SK-N-SH (cell line): ENCODE measurements at regions not wholly inside any gene's neighbourhood (a gene's known extent, or its start where the extent isn't known, plus 50 kb on each side); places are given as distances from the start of the nearest gene placed in this dataset.

Experiments
- CTCF ChIA-PET: fragments of 300-600, 350-600 bp; formaldehyde crosslinking; extraction: SDS; loops from one replicate; lab custom pipeline; 2021; lab: Yijun Ruan, JAX
- POLR2A ChIA-PET: fragments of 350-600 bp; sonication (Branson Sonifier 250); formaldehyde crosslinking; extraction: SDS; loops from one replicate; lab custom pipeline; 2020; ENCODE audit warnings: antibody characterized with exemption, inconsistent platforms; lab: Yijun Ruan, JAX
- DNase-seq: peaks from one replicate; pipeline ENCODE4 v3.0.0; 2012
- H2AFZ ChIP-seq: fragments of 200-600 bp; sonication (generic); 2 replicates; pipeline ENCODE4 v1.8.1; 2016; ENCODE audit warnings: antibody characterized with exemption, mild to moderate bottlenecking, low read depth
- H3F3A ChIP-seq: fragments of 200-600 bp; sonication (generic); replicated peaks from 2 replicates; pipeline ENCODE3; 2016; ENCODE audit warnings: antibody characterized with exemption, mild to moderate bottlenecking; ENCODE audit not compliant: insufficient read depth
- H3K27ac ChIP-seq, 2 experiments: fragments of 200-500 bp in 1 of 2; fragments of 200-600 bp in 1 of 2; sonication (Bioruptor generic) in 1 of 2; sonication (generic), shearing (Covaris generic) in 1 of 2; 2 replicates each; pipeline versions ENCODE4 v1.5.1 to v1.6.1; 2014 to 2016; ENCODE audit warnings: low read depth in 2 of 2, inconsistent platforms in 1 of 2, low read length in 1 of 2, mild to moderate bottlenecking in 1 of 2, mixed read lengths in 1 of 2
- H3K27me3 ChIP-seq: fragments of 200-600 bp; sonication (generic), shearing (Covaris generic); 2 replicates; pipeline ENCODE4 v1.6.1; 2016; ENCODE audit warnings: mixed run types; ENCODE audit not compliant: insufficient read depth
- H3K36me3 ChIP-seq, 2 experiments: fragments of 200-500 bp in 1 of 2; fragments of 200-600 bp in 1 of 2; sonication (Bioruptor generic) in 1 of 2; sonication (generic) in 1 of 2; replicated peaks in 1 of 2; 2 replicates each; pipeline versions ENCODE3 to v1.5.1; 2014 to 2016; ENCODE audit warnings: low read length in 1 of 2, mild to moderate bottlenecking in 1 of 2; ENCODE audit not compliant: insufficient read depth in 2 of 2, control insufficient read depth in 1 of 2
- H3K4me1 ChIP-seq, 2 experiments: fragments of 200-500 bp in 1 of 2; fragments of 200-600 bp in 1 of 2; sonication (Bioruptor generic) in 1 of 2; sonication (generic), shearing (Covaris generic) in 1 of 2; 2 replicates each; pipeline versions ENCODE4 v1.5.1 to v1.6.1; 2014 to 2016; ENCODE audit warnings: low read depth in 1 of 2, low read length in 1 of 2, mixed run types in 1 of 2; ENCODE audit not compliant: insufficient read depth in 2 of 2, control insufficient read depth in 1 of 2
- H3K4me2 ChIP-seq: fragments of 200-600 bp; sonication (generic), shearing (Covaris generic); 2 replicates; pipeline ENCODE4 v1.6.1; 2017; ENCODE audit warnings: mixed run types
- H3K4me3 ChIP-seq, 2 experiments: fragments of 200-500 bp in 1 of 2; fragments of 200-600 bp in 1 of 2; sonication (Bioruptor generic) in 1 of 2; sonication (generic), shearing (Covaris generic) in 1 of 2; 2 replicates each; pipeline versions ENCODE4 v1.5.1 to v1.8.1; 2014 to 2016; ENCODE audit warnings: low read depth in 2 of 2, inconsistent platforms in 1 of 2, low read length in 1 of 2, mild to moderate bottlenecking in 1 of 2, mixed read lengths in 1 of 2, moderate library complexity in 1 of 2
- H3K79me2 ChIP-seq: fragments of 200-600 bp; sonication (generic); 2 replicates; pipeline ENCODE4 v1.8.1; 2017; ENCODE audit warnings: mild to moderate bottlenecking; ENCODE audit not compliant: insufficient read depth
- H3K9ac ChIP-seq: fragments of 200-600 bp; sonication (generic); 2 replicates; pipeline ENCODE4 v1.6.1; 2017; ENCODE audit warnings: mixed run types
- H3K9me2 ChIP-seq: fragments of 200-600 bp; sonication (generic); 2 replicates; pipeline ENCODE4 v1.6.1; 2017; ENCODE audit warnings: mixed run types
- H3K9me3 ChIP-seq: fragments of 200-600 bp; sonication (generic); 2 replicates; pipeline ENCODE4 v1.6.1; 2017; ENCODE audit warnings: mixed run types, mild to moderate bottlenecking, moderate library complexity
- H4K20me1 ChIP-seq: fragments of 200-600 bp; sonication (generic); 2 replicates; pipeline ENCODE4 v1.6.1; 2017; ENCODE audit warnings: mild to moderate bottlenecking, mixed run types; ENCODE audit not compliant: insufficient read depth
- CHD2 ChIP-seq: fragments of 150-350 bp; IDR thresholded peaks from 2 replicates; pipeline ENCODE4 v1.6.1; 2018; ENCODE audit warnings: low read length; ENCODE audit not compliant: partially characterized antibody
- CTCF ChIP-seq: fragments of 200-600 bp; sonication (generic); IDR thresholded peaks from 2 replicates; pipeline ENCODE4 v1.6.1; 2017; ENCODE audit warnings: antibody characterized with exemption, mild to moderate bottlenecking, moderate library complexity
- FOXJ3 ChIP-seq: sonication (generic); formaldehyde crosslinking; IDR thresholded peaks from 2 replicates; pipeline ENCODE4 v1.5.1; 2020; ENCODE audit warnings: mild to moderate bottlenecking, missing genetic modification reagents
- FOXM1 ChIP-seq: IDR thresholded peaks from 2 replicates; pipeline ENCODE4 v1.4.0; 2012; ENCODE audit warnings: low read depth, mild to moderate bottlenecking
- IRF3 ChIP-seq: fragments of 150-350 bp; IDR thresholded peaks from 2 replicates; pipeline ENCODE4 v1.6.1; 2016; ENCODE audit warnings: mild to moderate bottlenecking, low read depth, low read length
- JUND ChIP-seq: IDR thresholded peaks from 2 replicates; pipeline ENCODE4 v1.4.0; 2012
- NFIC ChIP-seq: IDR thresholded peaks from 2 replicates; pipeline ENCODE4 v1.4.0; 2012; ENCODE audit warnings: borderline replicate concordance
- NRF1 ChIP-seq: IDR thresholded peaks from 2 replicates; pipeline ENCODE4 v1.6.1; 2012; ENCODE audit warnings: low read depth, mild to moderate bottlenecking, low read length
- RAD21 ChIP-seq: IDR thresholded peaks from 2 replicates; pipeline ENCODE4 v1.6.1; 2012; ENCODE audit warnings: mild to moderate bottlenecking, low read length
- RCOR1 ChIP-seq: fragments of 150-350 bp; IDR thresholded peaks from 2 replicates; pipeline ENCODE4 v1.6.1; 2017; ENCODE audit warnings: antibody characterized with exemption, low read length
- SIN3A ChIP-seq: IDR thresholded peaks from 2 replicates; pipeline ENCODE4 v1.6.1; 2012; ENCODE audit warnings: low read depth, mild to moderate bottlenecking, low read length, moderate library complexity, borderline replicate concordance
- USF1 ChIP-seq: IDR thresholded peaks from 2 replicates; pipeline ENCODE4 v1.4.0; 2012; ENCODE audit warnings: low read depth, borderline replicate concordance
- YY1 ChIP-seq: IDR thresholded peaks from 2 replicates; pipeline ENCODE4 v1.4.0; 2012; ENCODE audit warnings: low read depth, mild to moderate bottlenecking
- ZBTB33 ChIP-seq: IDR thresholded peaks from 2 replicates; pipeline ENCODE4 v1.4.0; 2012; ENCODE audit warnings: low read depth, borderline replicate concordance
- WGBS: methylation state at CpG from one replicate; pipeline ENCODE4 v1.1.6; 2017; ENCODE audit warnings: low lambda C conversion rate; 5-methylcytosine and 5-hydroxymethylcytosine counted together

GRCh38 chr2:221106241-221106640 lies 465.9 kb downstream of the EPHA4 start:
- no peaks in the 10 kb centered on the region for H3K79me2 ChIP-seq
- TF ChIP-seq FOXM1 (no peak), SIN3A (no peak), ZBTB33 (no peak), USF1 (no peak), CHD2 (no peak), FOXJ3 (CRISPR knock-in tag) (no peak), IRF3 (no peak), RAD21 (no peak), YY1 (no peak), NFIC (no peak), RCOR1 (no peak), CTCF (no peak), NRF1 (no peak), JUND (no peak)
- TF ChIP-seq, all 33 proteins: peak for 0
- H3K27me3 ChIP-seq: no peaks in the 10 kb centered on the region
- no peaks in the 10 kb centered on the region for H3K4me1 ChIP-seq
- no peak overlapping the region for H3K4me3 ChIP-seq
- no peaks in the 10 kb centered on the region for H3F3A ChIP-seq
- CTCF ChIA-PET: no interaction called here
- H3K4me2 ChIP-seq: no peak overlapping the region
- H3K27ac ChIP-seq: no peak overlapping the region
- H3K9me3 ChIP-seq: no peaks in the 10 kb centered on the region
- H2AFZ ChIP-seq: no peak overlapping the region
- POLR2A ChIA-PET: no interaction called here
- no peak for DNase-seq
- H4K20me1 ChIP-seq: no peaks in the 10 kb centered on the region
- no peak overlapping the region for H3K9ac ChIP-seq
- 34% methylated on average over 3 of the region's 3 CpGs for WGBS
- no peaks in the 10 kb centered on the region for H3K9me2 ChIP-seq
- no peaks in the 10 kb centered on the region for H3K36me3 ChIP-seq
